CD4-positive, alpha-beta T cell (primary cell): ENCODE measurements at regions not wholly inside any gene's neighbourhood (a gene's known extent, or its start where the extent isn't known, plus 50 kb on each side); places are given as distances from the start of the nearest gene placed in this dataset.

Experiments
- ATAC-seq: fragments of 200-7000 bp; cut with Tn5 transposase; one replicate; pipeline ENCODE4 v1.10.0; 2022; ENCODE audit warnings: mild to moderate bottlenecking; ENCODE audit not compliant: poor library complexity
- CTCF ChIA-PET: fragments of 350-600 bp; sonication (Branson Sonifier 250); formaldehyde crosslinking; loops from one replicate; lab custom pipeline; 2021; ENCODE audit warnings: antibody characterized with exemption, inconsistent platforms; lab: Charles Lee
- POLR2A ChIA-PET: fragments of 350-600 bp; sonication (Branson Sonifier 250); formaldehyde crosslinking; loops from one replicate; lab custom pipeline; 2021; ENCODE audit warnings: antibody characterized with exemption, inconsistent platforms; lab: Charles Lee
- DNase-seq, 14 experiments: peaks; one replicate each; pipeline ENCODE4 v3.0.0-alpha.2; 2013 to 2020; ENCODE audit warnings: mixed read lengths in 2 of 14
- H3K27ac ChIP-seq, 2 donors: one replicate each; pipeline versions ENCODE4 v1.5.1 to v1.7.0; 2013; ENCODE audit warnings: low read length in 2 of 2, low read depth in 1 of 2, mild to moderate bottlenecking in 1 of 2
- H3K27me3 ChIP-seq, 2 experiments: 1 replicate in 1 of 2; 2 replicates in 1 of 2; pipeline versions ENCODE4 v1.6.1 to v1.7.0; 2013; ENCODE audit warnings: low read length in 2 of 2, control low read depth in 1 of 2, mild to moderate bottlenecking in 1 of 2, moderate library complexity in 1 of 2; ENCODE audit not compliant: insufficient read depth in 2 of 2, control insufficient read depth in 1 of 2
- H3K36me3 ChIP-seq: one replicate; pipeline ENCODE4 v1.6.1; 2013; ENCODE audit warnings: low read length, control low read depth; ENCODE audit not compliant: insufficient read depth
- H3K4me1 ChIP-seq: one replicate; pipeline ENCODE4 v1.6.1; 2013; ENCODE audit warnings: low read length, control low read depth; ENCODE audit not compliant: insufficient read depth
- H3K4me3 ChIP-seq: one replicate; pipeline ENCODE4 v1.5.1; 2013; ENCODE audit warnings: mild to moderate bottlenecking, low read length, moderate library complexity
- H3K9me3 ChIP-seq, 2 experiments: 1 replicate in 1 of 2; 2 replicates in 1 of 2; pipeline versions ENCODE4 v1.6.1 to v1.7.0; 2013; ENCODE audit warnings: low read length in 2 of 2, mild to moderate bottlenecking in 2 of 2, control low read depth in 1 of 2, moderate library complexity in 1 of 2; ENCODE audit not compliant: control insufficient read depth in 1 of 2, insufficient read depth in 1 of 2
- H3K27ac Mint-ChIP-seq: one replicate; pipeline ENCODE4 v1.8.0; 2020; ENCODE audit warnings: mixed read lengths
- H3K27me3 Mint-ChIP-seq: one replicate; pipeline ENCODE4 v1.8.0; 2021; ENCODE audit warnings: mixed read lengths
- H3K36me3 Mint-ChIP-seq: one replicate; pipeline ENCODE4 v1.8.0; 2021; ENCODE audit warnings: low read depth, mixed read lengths
- H3K4me1 Mint-ChIP-seq: one replicate; pipeline ENCODE4 v1.8.0; 2021; ENCODE audit warnings: low read depth, mixed read lengths
- H3K4me3 Mint-ChIP-seq: one replicate; pipeline ENCODE4 v1.8.0; 2020; ENCODE audit warnings: mild to moderate bottlenecking, mixed read lengths
- H3K9me3 Mint-ChIP-seq: one replicate; pipeline ENCODE4 v1.8.0; 2020; ENCODE audit warnings: mixed read lengths
- CTCF ChIP-seq: fragments of 200-600 bp; IDR thresholded peaks from one replicate; pipeline ENCODE4 v1.8.0; 2022; ENCODE audit warnings: antibody characterized with exemption, mild to moderate bottlenecking
- intact Hi-C, 2 experiments: fragments of 100-400 bp; cut with DNase I in 1 of 2; cut with micrococcal nuclease in 1 of 2; formaldehyde crosslinking; loops; one replicate each; pipeline versions ENCODE4 v1.15.1 to v1.9.0; 2023 to 2025; cut with DNase I, micrococcal nuclease

- no peak for TF ChIP-seq CTCF
- Histone ChIP-seq H3K4me1 (no peaks in the 10 kb centered on the region), H3K36me3 (no peaks in the 10 kb centered on the region), H3K27ac (no peak overlapping the region), H3K27me3 (peaks cover 0 to 3% of the 10 kb centered on the region in 2 experiments), H3K9me3 (no peaks in the 10 kb centered on the region), H3K4me3 (no peak overlapping the region)
- POLR2A ChIA-PET = no interaction called here
- CTCF ChIA-PET = no interaction called here
- DNase-seq = no peak
- Mint-ChIP-seq H3K36me3 (no peaks in the 10 kb centered on the region), H3K4me3 (no peak overlapping the region), H3K27ac (no peak overlapping the region), H3K4me1 (no peaks in the 10 kb centered on the region), H3K27me3 (peaks cover 16% of the 10 kb centered on the region), H3K9me3 (no peaks in the 10 kb centered on the region)
- intact Hi-C loops = no loop called here
- no peak for ATAC-seq
Measured at GRCh38 chr5:143619040-143619439, 192.9 kb upstream of the HMHB1 start.

GRCh38 chr5:143618141-143618540, 193.8 kb upstream of the HMHB1 start:
- peaks cover 16% of the 10 kb centered on the region for H3K27me3 Mint-ChIP-seq
- no peak for ATAC-seq
- no peak for DNase-seq
- H3K4me1 Mint-ChIP-seq = no peaks in the 10 kb centered on the region
- no peak overlapping the region for H3K27ac Mint-ChIP-seq
- intact Hi-C loops = no loop called here
- Histone ChIP-seq H3K4me1 (no peaks in the 10 kb centered on the region), H3K36me3 (no peaks in the 10 kb centered on the region), H3K27me3 (peaks cover 0 to 3% of the 10 kb centered on the region in 2 experiments), H3K9me3 (no peaks in the 10 kb centered on the region), H3K27ac (no peak overlapping the region), H3K4me3 (no peak overlapping the region)
- TF ChIP-seq CTCF = no peak
- ChIA-PET CTCF (no interaction called here), POLR2A (no interaction called here)
- H3K36me3 Mint-ChIP-seq = no peaks in the 10 kb centered on the region
- no peaks in the 10 kb centered on the region for H3K9me3 Mint-ChIP-seq
- H3K4me3 Mint-ChIP-seq = no peak overlapping the region

- no peaks in the 10 kb centered on the region for H3K4me1 Mint-ChIP-seq
- no peaks in the 10 kb centered on the region for H3K36me3 Mint-ChIP-seq
- H3K27me3 Mint-ChIP-seq = peaks cover 16% of the 10 kb centered on the region
- TF ChIP-seq CTCF = no peak
- ChIA-PET CTCF (no interaction called here), POLR2A (no interaction called here)
- Histone ChIP-seq H3K36me3 (no peaks in the 10 kb centered on the region), H3K9me3 (no peaks in the 10 kb centered on the region), H3K27ac (no peak overlapping the region), H3K4me3 (no peak overlapping the region), H3K4me1 (no peaks in the 10 kb centered on the region), H3K27me3 (peaks cover 0 to 3% of the 10 kb centered on the region in 2 experiments)
- no peak overlapping the region for H3K4me3 Mint-ChIP-seq
- ATAC-seq = no peak
- no peaks in the 10 kb centered on the region for H3K9me3 Mint-ChIP-seq
- H3K27ac Mint-ChIP-seq = no peak overlapping the region
- intact Hi-C loops = no loop called here
- DNase-seq = no peak
Measured at GRCh38 chr5:143614831-143615230, 197.1 kb upstream of the HMHB1 start.
